ENCODE measurements at regions not wholly inside any gene's neighbourhood (a gene's known extent, or its start where the extent isn't known, plus 50 kb on each side); places are given as distances from the start of the nearest gene placed in this dataset.

GRCh38 chr2:183579686-183580085 lies 455.4 kb downstream of the NUP35 start:
- TF ChIP-seq MAX (IDR thresholded peaks at IDR 0.05) (no peak), TCF12 (IDR thresholded peaks at IDR 0.05; ENCODE audit: low read depth) (no peak), ZBTB7A (IDR thresholded peaks at IDR 0.05; ENCODE audit: low read depth) (no peak), TAF1 (IDR thresholded peaks at IDR 0.05; ENCODE audit: low read depth) (no peak)
